Kidney (tissue), 13 donors: ENCODE measurements at regions not wholly inside any gene's neighbourhood (a gene's known extent, or its start where the extent isn't known, plus 50 kb on each side); places are given as distances from the start of the nearest gene placed in this dataset.

Experiments used
- DNase-seq, 5 donors: peaks; one replicate each; pipeline ENCODE4 v3.0.0-alpha.2; 2013 to 2020
- FAIRE-seq: peaks from 2 replicates; lab custom pipeline; 2012; peaks lifted over from hg19 to GRCh38; lab: Jason Lieb, UNC
- H3K27ac ChIP-seq, 2 donors: one replicate each; pipeline ENCODE4 v1.7.0; 2013; ENCODE audit warnings: low read depth in 2 of 2, low read length in 2 of 2, inconsistent platforms in 1 of 2
- H3K27me3 ChIP-seq: one replicate; pipeline ENCODE4 v1.7.1; 2013; ENCODE audit warnings: low read length, inconsistent platforms; ENCODE audit not compliant: control insufficient read depth, insufficient read depth
- H3K36me3 ChIP-seq, 3 donors: one replicate each; pipeline versions ENCODE4 v1.7.0 to v1.7.1; 2013; ENCODE audit warnings: low read length in 3 of 3, control low read depth in 1 of 3, inconsistent platforms in 1 of 3; ENCODE audit not compliant: insufficient read depth in 3 of 3, control insufficient read depth in 2 of 3
- H3K4me1 ChIP-seq, 3 donors: one replicate each; pipeline versions ENCODE4 v1.7.0 to v1.7.1; 2013; ENCODE audit warnings: low read length in 3 of 3, inconsistent platforms in 1 of 3, low read depth in 1 of 3; ENCODE audit not compliant: control insufficient read depth in 2 of 3, insufficient read depth in 2 of 3
- H3K4me3 ChIP-seq, 3 donors: one replicate each; pipeline versions ENCODE4 v1.7.0 to v1.8.1; 2013; ENCODE audit warnings: low read length in 3 of 3, control low read depth in 1 of 3, inconsistent platforms in 1 of 3
- H3K9ac ChIP-seq, 3 donors: one replicate each; pipeline versions ENCODE4 v1.7.0 to v1.7.1; 2013; ENCODE audit warnings: low read length in 3 of 3, control low read depth in 1 of 3, inconsistent platforms in 1 of 3
- H3K9me3 ChIP-seq, 3 donors: one replicate each; pipeline versions ENCODE4 v1.7.0 to v1.7.1; 2013; ENCODE audit warnings: low read length in 3 of 3, control low read depth in 1 of 3, inconsistent platforms in 1 of 3; ENCODE audit not compliant: control insufficient read depth in 2 of 3, insufficient read depth in 1 of 3
- intact Hi-C: fragments of 100-400 bp; cut with DNase I; formaldehyde crosslinking; loops from one replicate; pipeline ENCODE4 v1.11.1; 2022
- TF ChIP-seq, protein P1 (sequence below): IDR thresholded peaks from 3 replicates; pipeline ENCODE4 v1.5.1; 2012; ENCODE audit warnings: mild to moderate bottlenecking, moderate library complexity, borderline replicate concordance; ENCODE audit not compliant: insufficient read depth; ENCODE audit errors: extremely low read depth
- donor health status: control.
- donor health status: control.
- donor health status: control.
- donor health status: control.
- donor health status: control.
- donor health status: DM: yes; HTN: yes; CAD: no.
- donor health status: Normal renal cell carcinoma (clear cell type).

DNA sequence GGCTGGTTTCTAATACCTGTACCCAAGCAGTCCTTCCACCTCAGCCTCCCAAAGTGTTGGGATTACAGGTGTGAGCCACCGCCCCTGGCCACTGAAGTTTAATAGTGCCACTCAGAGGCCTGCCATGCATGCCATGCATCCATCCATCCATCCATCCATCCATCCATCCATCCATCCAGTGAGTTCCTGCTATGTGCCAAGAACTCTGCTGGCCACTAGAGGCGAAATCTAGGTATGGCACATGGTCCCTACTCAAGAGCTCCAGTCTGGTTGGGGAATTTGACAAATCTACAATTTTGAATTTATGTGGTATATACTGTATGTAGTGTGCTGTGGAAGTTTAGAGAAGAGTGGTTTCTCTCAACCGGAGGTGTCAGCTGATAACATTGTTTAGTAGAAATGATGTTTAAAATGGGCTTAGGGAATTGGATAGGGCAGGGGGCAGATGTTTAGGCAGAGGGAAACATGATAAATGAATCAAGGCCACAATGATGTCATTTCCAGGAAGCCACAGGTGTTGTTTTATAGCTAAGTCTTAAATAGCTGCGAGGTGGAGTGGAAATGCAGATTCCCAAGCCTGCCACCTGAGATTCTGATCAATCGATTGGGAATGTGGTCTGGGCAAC, 384.4 kb upstream of the C2CD4B start:
- DNase-seq (peak in 1 of 5 donors; percentile 41), FAIRE-seq (no peak)
- H3K27me3 ChIP-seq, result no peaks in the 10 kb centered on the region
- peaks cover 0 to 3% (median 0%) of the 10 kb centered on the region in 3 donors for H3K9me3 ChIP-seq
- intact Hi-C loops, result no loop called here
- H3K9ac ChIP-seq, result no peak overlapping the region
- H3K36me3 ChIP-seq, result no peaks in the 10 kb centered on the region
- H3K27ac ChIP-seq, result no peak overlapping the region
- H3K4me1 ChIP-seq, result peaks cover 0 to 3% (median 0%) of the 10 kb centered on the region in 3 donors
- TF ChIP-seq, protein P1, sequence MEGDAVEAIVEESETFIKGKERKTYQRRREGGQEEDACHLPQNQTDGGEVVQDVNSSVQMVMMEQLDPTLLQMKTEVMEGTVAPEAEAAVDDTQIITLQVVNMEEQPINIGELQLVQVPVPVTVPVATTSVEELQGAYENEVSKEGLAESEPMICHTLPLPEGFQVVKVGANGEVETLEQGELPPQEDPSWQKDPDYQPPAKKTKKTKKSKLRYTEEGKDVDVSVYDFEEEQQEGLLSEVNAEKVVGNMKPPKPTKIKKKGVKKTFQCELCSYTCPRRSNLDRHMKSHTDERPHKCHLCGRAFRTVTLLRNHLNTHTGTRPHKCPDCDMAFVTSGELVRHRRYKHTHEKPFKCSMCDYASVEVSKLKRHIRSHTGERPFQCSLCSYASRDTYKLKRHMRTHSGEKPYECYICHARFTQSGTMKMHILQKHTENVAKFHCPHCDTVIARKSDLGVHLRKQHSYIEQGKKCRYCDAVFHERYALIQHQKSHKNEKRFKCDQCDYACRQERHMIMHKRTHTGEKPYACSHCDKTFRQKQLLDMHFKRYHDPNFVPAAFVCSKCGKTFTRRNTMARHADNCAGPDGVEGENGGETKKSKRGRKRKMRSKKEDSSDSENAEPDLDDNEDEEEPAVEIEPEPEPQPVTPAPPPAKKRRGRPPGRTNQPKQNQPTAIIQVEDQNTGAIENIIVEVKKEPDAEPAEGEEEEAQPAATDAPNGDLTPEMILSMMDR, result peak; percentile 43
- no peak overlapping the region for H3K4me3 ChIP-seq

DNA sequence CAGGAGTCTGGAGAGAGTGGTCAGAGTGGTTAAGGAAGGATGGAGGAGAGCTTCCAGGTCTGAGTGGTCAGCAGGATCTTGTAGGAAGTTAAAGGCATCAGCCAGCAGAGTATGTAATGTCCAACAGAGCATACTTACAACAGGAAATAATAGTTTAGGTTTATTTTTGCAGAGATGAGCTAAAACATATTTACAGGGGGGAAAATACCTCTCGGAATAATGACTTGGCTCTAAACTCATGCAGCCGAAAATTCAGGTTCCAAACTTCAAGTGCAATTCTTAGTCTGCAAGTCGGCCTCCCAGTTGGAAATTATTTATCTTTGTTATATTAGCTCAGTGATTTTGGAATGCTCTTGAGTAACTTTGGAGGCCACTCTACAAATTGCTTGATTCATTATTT, 385.0 kb upstream of the C2CD4B start:
- DNase-seq (no peak), FAIRE-seq (no peak)
- H3K4me3 ChIP-seq, result no peak overlapping the region
- no peak overlapping the region for H3K9ac ChIP-seq
- peaks cover 0 to 3% (median 0%) of the 10 kb centered on the region in 3 donors for H3K9me3 ChIP-seq
- peaks cover 0 to 2% (median 0%) of the 10 kb centered on the region in 3 donors for H3K4me1 ChIP-seq
- no peaks in the 10 kb centered on the region for H3K36me3 ChIP-seq
- TF ChIP-seq, protein P1, result no peak
- intact Hi-C loops, result no loop called here
- no peaks in the 10 kb centered on the region for H3K27me3 ChIP-seq
- H3K27ac ChIP-seq, result no peak overlapping the region

DNA sequence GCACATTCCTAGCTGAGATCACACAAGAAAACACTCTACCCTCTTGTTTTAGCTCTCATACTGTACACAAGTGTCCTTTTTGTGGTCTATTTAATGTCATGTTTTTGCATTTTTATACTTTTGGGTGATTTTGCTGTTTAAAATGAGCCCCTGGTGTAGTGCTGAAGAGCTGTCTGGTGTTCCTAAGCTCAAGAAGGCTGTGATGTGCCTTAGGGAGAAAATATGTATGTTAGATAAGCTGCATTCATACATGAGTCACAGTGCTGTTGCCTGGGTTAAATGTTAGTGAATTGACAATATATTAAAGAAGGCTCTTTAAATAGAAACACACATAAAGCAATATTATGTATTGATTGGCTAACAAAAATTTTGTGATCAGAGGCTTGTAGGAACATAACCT, 387.4 kb upstream of the C2CD4B start:
- intact Hi-C loops, result no loop called here
- no peak overlapping the region for H3K27ac ChIP-seq
- H3K36me3 ChIP-seq, result no peaks in the 10 kb centered on the region
- no peak for DNase-seq
- peaks cover 0 to 3% (median 0%) of the 10 kb centered on the region in 3 donors for H3K9me3 ChIP-seq
- no peak overlapping the region for H3K9ac ChIP-seq
- FAIRE-seq, result no peak
- no peak overlapping the region for H3K4me3 ChIP-seq
- TF ChIP-seq, protein P1, result no peak
- no peaks in the 10 kb centered on the region for H3K27me3 ChIP-seq
- no peaks in the 10 kb centered on the region for H3K4me1 ChIP-seq
